Mucosa of gallbladder (tissue), 1 donor: ENCODE measurements at regions not wholly inside any gene's neighbourhood (a gene's known extent, or its start where the extent isn't known, plus 50 kb on each side); places are given as distances from the start of the nearest gene placed in this dataset.

Experiments
- DNase-seq: peaks from one replicate; pipeline ENCODE4 v3.0.0-alpha.2; 2020; ENCODE audit warnings: low spot score
- donor health status: DM: no; HTN: no; CAD: no.

GRCh38 chr2:16506366-16506765 is 159.3 kb downstream of the CYRIA start:
- DNase-seq: peak; percentile 77

GRCh38 chr2:16496426-16497388 is 168.9 kb downstream of the CYRIA start:
- DNase-seq: peak; percentile 62

- no peak for DNase-seq
Observed at GRCh38 chr2:16495509-16496208, 170.0 kb downstream of the CYRIA start.

- no peak for DNase-seq
Observed at GRCh38 chr2:16494836-16495508, 170.7 kb downstream of the CYRIA start.

- DNase-seq: no peak
Observed at GRCh38 chr2:16493788-16494187, 171.8 kb downstream of the CYRIA start.

GRCh38 chr2:16487686-16488085 is 177.9 kb downstream of the CYRIA start:
- DNase-seq: no peak

- no peak for DNase-seq
Observed at GRCh38 chr2:16485251-16485650, 180.4 kb downstream of the CYRIA start.

GRCh38 chr2:16482460-16482859 is 183.2 kb downstream of the CYRIA start:
- no peak for DNase-seq

GRCh38 chr2:16481351-16481750 is 184.3 kb downstream of the CYRIA start:
- DNase-seq: no peak

- no peak for DNase-seq
Observed at GRCh38 chr2:16479721-16480120, 185.9 kb downstream of the CYRIA start.

- DNase-seq: no peak
Observed at GRCh38 chr2:16478434-16479210, 187.0 kb downstream of the CYRIA start.

GRCh38 chr2:16477648-16478047 is 188.0 kb downstream of the CYRIA start:
- DNase-seq: no peak

GRCh38 chr2:16476866-16477265 is 188.8 kb downstream of the CYRIA start:
- DNase-seq: no peak

GRCh38 chr2:16475986-16476567 is 189.6 kb downstream of the CYRIA start:
- no peak for DNase-seq

- DNase-seq: no peak
Observed at GRCh38 chr2:16475586-16475985, 190.0 kb downstream of the CYRIA start.

- DNase-seq: no peak
Observed at GRCh38 chr2:16473575-16473974, 192.1 kb downstream of the CYRIA start.

- no peak for DNase-seq
Observed at GRCh38 chr2:16470936-16471490, 194.6 kb downstream of the CYRIA start.

GRCh38 chr2:16466821-16467151 is 198.8 kb downstream of the CYRIA start:
- no peak for DNase-seq

GRCh38 chr2:16466133-16466820 is 199.4 kb downstream of the CYRIA start:
- no peak for DNase-seq

- no peak for DNase-seq
Observed at GRCh38 chr2:16464641-16465040, 201.0 kb downstream of the CYRIA start.
